HTR-8/SVneo (cell line): ENCODE measurements at regions not wholly inside any gene's neighbourhood (a gene's known extent, or its start where the extent isn't known, plus 50 kb on each side); places are given as distances from the start of the nearest gene placed in this dataset.

Source experiments
- DNase-seq: peaks from one replicate; pipeline ENCODE4 v3.0.0; 2011; ENCODE audit warnings: low spot score, mixed read lengths; ENCODE audit not compliant: insufficient read length
- FAIRE-seq: peaks from 2 replicates; lab custom pipeline; 2011; peaks lifted over from hg19 to GRCh38; lab: Jason Lieb, UNC

DNA sequence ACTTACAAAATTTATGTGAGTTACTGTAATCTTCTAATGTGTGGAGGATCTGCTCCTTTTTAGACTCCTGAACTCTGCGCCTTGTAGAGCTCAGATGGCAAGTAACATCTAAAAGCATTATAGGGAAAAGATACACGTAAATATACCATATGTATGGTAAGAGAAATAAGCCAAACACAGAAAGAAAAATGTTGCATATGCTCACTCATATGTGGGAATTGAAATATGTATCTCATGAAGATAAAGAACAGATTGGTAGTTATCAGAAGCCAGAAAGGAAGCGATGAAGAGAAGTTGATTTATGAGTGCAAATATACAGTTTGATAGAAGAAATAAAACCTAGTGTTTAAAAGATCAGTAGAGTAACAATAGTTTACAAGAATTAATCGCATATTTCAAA, 815.0 kb upstream of the MAN1A1 start:
- FAIRE-seq (no peak), DNase-seq (no peak)

DNA sequence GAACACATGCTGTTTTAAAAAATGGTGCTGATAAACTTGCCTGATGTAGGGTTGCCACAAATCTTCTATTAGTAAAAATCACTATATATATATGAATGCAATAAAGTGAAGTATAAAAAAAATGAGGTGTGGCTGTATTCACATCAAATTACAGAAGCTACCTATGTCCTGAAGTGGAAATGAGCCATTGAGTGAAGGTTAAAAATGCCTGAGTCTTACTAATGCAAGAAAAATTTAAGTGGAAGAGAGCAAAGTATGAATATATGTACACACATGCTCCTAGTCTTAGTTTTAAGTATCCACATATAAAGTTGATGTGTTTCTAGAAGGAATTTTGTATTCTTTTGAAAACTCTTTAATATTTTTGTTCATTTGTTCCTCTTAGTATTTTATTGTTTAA, 808.3 kb upstream of the MAN1A1 start:
- FAIRE-seq (no peak), DNase-seq (no peak)

DNA sequence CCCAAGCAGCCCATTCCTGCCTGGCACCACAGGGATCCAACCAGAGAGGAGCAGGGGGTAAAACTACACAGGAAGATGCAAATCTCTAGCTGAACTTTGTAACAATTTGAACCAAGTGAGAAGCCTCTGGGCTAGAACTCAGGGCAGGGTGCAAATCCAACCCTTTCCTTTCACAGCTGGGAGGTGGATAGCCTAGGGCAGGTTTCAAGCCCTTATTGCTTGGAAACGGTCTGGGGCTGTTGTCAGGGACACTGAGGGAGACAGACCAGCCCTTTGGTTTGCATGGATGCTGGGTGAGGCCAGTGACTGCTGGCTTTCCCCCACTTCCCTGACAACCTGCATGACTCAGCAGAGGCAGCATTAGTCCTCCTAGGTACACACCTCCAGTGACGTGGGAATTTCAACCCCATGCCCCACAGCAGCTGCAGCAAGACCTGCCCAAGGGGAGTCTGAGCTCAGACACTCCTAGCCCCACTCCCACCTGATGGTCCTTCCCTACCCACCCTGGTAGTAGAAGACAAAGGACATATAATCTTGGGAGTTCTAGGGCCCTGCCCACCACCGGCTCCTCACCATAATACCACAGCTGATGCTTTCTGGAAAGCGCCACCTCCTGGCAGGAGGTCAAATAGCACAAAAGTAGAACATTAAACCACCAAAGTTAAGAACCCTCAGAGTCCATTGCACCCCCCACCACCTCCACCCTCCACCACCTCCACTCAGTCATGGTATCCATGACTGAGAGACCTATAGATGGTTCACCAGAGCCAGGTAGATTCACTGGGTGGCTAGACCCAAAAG, 797.7 kb upstream of the MAN1A1 start:
- FAIRE-seq (no peak), DNase-seq (no peak)

DNA sequence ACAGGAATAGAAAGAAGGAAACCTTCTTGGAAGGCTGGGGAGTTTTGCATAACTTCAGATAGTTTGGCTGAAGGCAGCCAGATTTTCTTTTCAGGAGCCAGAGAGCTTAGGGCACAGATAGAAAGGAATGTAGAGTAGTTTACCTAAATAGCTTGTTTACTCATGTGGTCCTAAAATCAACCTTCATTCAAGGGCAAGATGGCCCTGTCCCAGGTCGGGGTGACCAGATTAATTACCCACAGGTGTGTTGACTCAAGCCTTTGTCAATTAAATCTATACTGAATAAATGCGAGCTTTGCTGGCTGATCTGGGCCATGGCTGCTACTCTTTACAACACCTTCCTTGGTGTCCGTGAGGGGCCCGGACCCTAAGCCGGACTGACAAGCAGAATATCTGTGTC, 792.0 kb upstream of the MAN1A1 start:
- DNase-seq (no peak), FAIRE-seq (no peak)

DNA sequence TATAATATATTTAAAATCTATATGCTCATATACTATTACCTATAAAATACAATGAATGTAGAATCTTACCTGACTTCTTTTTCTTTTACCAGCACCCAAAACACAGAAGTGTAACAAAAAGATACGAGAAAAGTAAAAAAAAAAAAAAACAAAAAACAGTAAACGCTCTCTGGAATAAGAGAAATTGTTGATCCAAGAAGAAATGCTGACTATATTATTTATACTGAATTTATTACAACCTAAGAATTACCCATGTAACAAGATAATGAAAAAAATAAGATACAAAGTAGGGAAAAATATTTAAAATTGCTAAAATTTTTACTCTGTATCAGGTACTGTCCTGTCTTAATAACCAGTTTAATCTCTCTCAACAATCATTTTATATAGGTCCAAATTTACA, 787.9 kb upstream of the MAN1A1 start:
- no peak for DNase-seq
- FAIRE-seq, result no peak

DNA sequence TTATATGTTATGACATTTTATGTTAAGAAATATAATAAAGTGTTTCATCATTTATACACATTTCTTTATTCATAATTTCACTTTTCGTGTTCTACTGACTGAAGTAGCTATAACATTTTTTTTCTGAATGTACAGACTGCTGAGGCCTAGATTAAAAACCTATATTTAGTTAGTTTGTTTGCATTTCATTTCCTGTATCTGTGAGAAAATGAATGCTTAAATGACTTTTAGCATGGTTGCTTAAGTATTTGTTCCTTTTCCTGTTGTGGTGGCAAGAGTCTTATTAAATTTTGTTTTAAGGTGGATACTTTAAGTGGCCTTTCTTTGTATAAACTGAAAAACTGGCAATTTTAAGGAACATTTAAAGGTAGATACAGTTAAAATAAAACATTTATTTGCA, 779.7 kb upstream of the MAN1A1 start:
- DNase-seq (no peak), FAIRE-seq (no peak)

DNA sequence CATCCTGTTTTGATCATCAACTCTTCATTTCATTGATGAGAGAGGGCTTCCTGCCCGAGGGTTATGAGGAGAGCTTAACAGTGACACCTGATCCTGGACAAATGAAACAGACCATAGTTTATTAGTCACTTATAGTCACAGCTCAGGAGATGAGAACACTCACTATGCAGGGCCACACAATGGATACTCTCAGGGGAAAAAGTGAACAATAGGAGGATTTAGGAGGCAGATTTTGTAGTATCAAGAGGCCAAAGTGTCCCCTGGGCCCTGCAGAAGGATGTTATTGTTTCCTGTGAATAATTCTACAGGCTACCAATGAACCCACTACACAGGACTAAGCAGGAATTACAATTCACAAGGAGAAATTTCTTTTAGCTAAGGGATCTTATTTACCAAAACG, 772.8 kb upstream of the MAN1A1 start:
- DNase-seq (no peak), FAIRE-seq (no peak)

DNA sequence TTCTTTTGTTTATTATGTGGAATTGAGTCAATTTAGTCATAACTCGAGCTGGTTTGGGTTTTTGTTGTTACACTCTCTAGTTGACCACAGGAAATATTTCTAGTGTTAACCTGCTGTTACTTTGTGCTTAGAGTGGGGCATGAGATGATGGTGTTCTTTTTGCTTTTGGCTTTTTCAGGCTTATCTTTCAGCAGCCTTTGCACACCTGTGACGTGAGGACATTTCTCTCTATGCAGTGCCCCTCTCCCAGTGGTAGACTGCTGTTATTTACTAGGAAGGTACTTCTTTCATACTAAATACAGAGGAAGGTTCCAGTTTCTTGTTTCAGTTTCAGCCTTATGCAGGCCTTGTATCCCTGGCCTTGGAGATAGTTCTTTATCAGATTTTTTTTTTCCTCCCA, 766.8 kb upstream of the MAN1A1 start:
- no peak for DNase-seq
- FAIRE-seq, result no peak

DNA sequence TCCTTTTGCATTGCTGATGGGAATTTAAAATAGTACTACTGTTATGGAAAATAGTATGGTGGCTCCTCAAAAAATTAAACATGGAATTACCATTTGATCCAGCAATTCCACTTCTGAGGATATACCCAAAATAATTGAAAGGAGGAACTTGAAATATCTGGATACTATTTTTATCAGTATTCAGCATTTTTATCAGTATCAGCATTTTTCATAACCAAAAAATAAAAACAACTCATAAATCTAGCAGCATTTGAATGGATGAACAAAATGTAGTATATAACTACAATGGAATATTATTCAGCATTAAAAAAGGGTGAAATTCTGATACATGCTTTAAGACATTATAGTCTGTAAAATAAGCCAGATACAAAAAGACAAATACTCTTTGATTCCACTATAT, 763.4 kb upstream of the MAN1A1 start:
- no peak for FAIRE-seq

DNA sequence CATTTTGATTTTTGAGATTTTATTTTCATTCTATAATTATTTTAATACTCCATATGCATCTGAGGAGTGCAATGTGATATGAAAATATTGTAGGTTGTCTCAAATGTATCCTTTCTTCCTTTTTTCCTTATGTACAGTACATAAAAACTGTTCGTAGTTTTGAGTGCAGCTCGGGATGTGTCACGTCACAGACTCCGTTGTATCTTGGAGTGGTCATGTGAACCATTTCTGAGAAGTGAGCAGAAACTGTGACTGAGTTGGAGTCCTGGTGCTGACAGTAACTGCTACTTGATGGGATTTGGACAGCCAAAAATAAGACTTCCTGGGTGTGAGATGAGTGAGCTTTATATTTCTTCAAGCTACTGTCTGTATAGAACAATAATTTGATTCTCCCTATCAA, 761.4 kb upstream of the MAN1A1 start:
- DNase-seq, result no peak
- no peak for FAIRE-seq

More for the DNA sequence above, 763.4 kb upstream of the MAN1A1 start:
- no peak for DNase-seq

DNA sequence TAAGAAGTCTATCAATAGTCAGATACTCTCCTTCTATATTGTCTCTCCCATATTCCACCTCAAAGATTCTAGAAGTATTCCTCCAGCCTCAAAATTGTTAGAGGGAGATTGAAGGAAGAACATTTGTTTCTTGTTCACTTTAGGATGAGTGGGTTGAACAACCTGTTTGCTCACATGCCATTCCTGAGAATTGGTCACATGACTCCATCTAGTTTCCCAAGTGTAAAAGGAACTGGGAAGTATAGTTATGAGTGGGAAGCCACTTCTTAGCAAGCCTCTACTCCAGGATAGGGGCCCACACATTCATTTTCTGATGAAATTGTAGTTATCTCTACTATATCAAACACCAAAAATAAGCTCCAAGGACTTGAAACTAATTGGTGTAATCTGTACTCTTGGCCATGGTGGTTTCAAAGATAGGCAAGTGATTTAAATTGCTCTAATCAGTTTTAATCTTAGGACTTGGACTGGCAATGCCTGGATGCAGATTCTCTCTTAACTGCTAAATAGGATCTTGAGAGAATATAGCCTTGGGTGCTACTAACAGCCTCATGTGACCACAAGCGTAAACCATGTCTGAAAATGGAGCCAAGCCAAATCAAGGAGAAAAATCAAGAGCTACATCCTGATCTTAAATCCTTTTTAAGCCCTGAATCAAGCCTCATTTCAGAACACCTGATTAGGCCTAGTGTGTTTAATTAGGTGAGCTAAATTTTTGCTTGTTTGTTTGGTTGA, 758.7 kb upstream of the MAN1A1 start:
- no peak for FAIRE-seq
- DNase-seq, result no peak

DNA sequence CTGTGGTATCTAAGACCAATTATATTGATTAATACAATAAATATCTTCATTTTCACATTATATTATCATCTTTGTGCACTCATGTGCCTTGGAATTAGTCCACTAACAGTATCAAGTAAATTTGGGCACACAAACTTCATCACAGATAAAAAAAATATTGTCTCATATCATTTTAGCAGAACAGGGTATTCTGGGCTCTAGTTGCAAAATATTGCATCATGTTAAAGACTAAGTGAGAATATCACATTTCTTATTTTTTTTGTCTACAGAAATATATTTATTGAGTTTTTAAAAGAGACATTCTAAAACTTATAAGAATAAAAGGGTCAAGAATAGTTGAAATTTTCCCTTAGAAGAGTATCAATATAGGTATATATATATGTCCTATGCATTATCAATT, 754.1 kb upstream of the MAN1A1 start:
- no peak for DNase-seq
- no peak for FAIRE-seq

DNA sequence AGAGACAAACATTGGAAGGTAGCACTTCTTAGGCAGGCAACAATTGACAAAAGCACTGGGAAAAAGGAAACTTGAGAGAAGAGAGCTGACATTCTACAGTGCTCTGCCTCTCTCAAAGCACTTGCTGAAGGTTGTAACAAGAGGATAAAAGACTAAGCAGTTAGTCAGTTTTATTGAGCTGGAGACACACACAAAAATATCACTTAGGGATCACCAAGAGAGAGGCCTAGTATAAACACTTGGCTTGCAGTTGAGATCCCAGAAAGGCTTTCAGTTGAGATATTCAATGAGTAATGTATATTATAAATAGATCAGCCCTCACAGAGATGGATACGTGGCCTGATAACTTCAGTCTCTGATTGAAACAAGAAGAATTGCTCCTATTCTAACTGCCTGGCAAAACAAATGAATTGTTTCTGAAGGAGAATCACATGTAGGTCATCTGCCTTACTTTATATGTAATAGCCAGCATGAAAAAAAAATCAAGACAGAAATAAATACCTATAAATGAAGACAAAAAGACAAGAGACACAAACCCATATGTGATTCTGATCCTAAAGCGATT, 747.2 kb upstream of the MAN1A1 start:
- no peak for FAIRE-seq
- no peak for DNase-seq

DNA sequence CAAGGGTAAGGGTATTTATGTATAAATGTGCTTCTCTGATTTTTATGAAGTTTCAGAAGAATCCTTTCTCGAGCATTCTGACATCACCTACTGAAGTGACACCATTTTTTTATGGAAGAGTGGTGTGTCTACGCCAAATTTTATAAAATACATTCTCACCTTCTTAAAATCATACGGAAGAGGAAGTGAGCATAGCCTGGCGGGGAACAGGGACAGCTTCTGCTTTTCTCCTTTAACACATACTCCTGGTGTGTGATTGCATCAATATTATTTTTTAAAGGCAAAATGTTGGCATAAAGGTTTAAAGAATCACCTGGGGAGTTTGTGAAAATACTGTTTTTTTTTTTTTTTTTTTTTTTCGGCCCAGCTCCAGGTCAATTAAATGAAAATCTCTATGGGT, 733.6 kb upstream of the MAN1A1 start:
- FAIRE-seq, result no peak
- no peak for DNase-seq

DNA sequence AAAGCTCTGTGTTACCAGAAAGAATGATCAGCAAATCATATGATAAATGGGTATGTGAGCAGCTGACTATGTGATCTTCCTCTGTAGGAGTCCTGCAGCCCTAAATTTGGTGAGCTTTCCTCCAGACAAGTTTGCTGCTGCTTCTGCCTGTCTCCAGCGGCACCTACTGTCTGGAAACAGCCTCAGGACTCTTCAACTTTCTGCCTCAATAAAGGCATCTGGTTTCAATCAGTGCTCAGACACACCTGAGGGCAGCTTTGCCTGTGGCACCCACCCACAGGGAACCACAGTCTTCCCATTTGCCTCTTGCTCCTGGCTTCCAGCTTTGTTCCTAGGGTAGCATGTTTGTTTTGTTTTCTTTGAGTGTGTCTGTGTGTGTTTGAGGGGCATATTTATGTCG, 727.9 kb upstream of the MAN1A1 start:
- DNase-seq (no peak), FAIRE-seq (no peak)

DNA sequence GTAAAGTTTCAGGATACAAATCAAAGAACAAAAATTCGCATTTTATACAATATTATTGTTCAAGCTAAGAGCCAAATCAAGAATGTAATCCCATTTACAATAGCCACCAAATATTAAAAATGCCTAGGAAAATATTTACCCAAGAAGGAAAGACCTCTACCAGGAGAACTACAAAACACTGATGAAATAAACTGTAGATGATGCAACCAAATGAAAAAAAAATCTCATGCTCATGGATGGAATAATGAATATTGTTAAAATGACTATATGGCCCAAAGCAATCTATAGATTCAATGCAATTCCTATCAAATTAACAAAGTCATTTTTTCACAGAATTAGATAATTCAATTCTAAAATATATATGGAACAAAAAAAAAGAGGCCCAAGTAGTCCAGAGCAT, 708.8 kb upstream of the MAN1A1 start:
- DNase-seq (no peak), FAIRE-seq (no peak)

DNA sequence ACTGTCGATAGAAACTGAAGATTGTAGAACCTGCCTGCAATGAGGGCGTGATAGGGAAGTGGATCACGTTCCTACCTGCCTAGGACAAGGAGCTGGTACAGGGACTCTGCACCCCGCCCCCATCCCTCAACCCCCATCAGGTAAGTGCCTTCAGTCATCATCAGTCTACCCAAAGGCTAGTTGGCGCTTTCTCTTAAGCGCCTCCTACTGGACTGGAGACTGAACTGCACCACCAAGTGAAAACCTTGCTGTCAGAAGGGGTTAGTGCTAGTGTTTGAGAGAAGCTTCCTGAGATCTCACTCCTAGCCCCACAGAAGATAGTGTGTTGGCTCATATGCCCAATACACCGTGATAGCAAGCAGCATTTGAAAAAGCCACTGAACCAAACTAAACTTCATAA, 706.5 kb upstream of the MAN1A1 start:
- DNase-seq, result no peak
- FAIRE-seq, result no peak

DNA sequence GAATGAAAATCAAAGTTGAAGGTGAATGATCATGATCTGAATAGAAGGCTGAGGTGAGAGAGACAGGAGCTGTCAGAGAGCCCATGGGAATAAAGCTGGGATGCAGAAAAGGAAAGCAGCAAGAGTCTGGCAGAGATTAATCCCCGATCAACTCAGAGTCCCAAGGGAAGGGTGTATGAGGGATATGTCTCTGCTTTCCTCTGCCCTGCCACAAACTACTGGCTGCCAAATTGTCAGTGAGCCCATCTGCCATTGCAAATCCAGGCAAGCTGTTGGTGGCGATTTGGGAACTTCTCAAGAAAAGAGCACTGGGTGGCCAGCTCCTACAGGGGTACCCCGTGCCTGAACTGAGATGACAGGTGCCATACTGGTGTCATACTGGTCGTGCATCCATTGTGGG, 705.5 kb upstream of the MAN1A1 start:
- FAIRE-seq (no peak), DNase-seq (no peak)

DNA sequence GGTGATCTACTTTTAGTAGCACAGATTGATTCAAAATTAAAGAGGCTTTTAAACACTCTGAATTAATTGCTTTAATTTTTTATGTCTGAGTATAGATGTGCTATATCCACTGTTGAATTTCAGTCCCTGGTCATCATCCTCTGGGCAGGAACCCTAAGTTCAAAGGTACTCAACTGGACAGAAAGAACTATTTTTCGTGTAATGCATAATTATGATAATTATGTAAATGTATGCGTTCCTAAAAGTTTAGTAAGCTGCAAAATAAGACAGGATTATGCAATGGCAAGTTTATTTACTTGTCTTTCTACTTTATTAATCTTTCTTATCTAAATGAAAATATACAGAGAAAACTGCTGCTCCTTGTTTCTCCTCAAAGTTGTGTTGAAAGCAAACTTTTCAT, 690.1 kb upstream of the MAN1A1 start:
- no peak for FAIRE-seq

DNA sequence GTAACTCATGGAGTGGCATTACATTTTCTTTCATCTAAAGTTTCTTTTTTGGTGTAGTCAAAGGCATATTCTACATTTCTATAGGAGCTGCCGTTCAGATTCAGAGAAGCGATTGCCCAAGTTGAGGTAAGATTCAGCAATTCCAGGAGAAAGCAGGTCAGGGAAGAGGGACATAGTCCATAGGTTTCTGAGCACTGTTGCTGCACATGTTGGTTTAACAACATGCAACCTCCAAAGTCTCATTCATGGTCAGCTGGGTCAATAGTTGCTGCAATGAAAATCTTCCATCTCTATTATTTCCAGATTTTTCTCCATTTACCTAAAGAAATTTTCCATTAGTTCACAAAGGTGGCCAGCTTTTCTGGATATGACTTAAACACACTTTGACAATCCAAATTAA, 682.3 kb upstream of the MAN1A1 start:
- FAIRE-seq (no peak), DNase-seq (no peak)

More for the DNA sequence above, 690.1 kb upstream of the MAN1A1 start:
- no peak for DNase-seq

DNA sequence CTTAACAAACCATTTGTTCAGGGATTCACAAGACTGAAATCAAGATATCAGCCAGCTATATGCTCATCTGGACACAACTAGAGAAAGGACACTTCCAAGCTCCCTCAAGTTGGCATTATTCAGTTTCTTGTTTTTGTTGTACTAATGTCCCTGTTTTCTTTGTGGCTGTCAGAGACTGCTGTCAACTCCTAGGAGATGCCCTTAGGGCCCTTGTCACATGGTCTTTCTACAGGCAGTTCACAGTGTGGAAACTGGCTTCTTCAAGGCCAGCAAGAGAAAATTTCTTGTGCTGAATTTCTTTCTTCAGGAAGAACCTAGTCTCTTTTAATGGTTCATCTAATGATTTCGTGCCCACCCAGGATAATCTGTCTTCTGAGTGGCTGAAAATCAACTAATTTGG, 677.2 kb upstream of the MAN1A1 start:
- no peak for DNase-seq
- no peak for FAIRE-seq

DNA sequence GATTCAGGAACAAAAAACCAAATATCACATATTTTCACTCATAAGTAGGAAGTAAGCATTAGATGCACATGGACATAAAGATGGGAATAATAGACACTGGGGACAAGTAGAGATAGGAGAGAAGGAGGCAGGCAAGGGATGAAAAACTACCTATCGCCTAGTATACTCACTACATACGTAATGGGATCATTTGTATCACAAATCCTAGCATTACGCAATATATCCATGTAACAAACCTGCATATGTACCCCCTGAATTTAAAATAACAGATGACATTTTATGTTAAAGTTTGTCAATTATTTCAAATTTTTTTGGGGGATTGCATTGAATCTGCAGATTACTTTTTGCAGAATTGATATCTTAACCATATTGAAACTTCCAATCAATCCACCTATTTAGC, 660.5 kb upstream of the MAN1A1 start:
- FAIRE-seq (no peak), DNase-seq (no peak)
